ENCODE measurements at regions not wholly inside any gene's neighbourhood (a gene's known extent, or its start where the extent isn't known, plus 50 kb on each side); places are given as distances from the start of the nearest gene placed in this dataset.

GRCh38 chr3:4250064-4250463 is 53.1 kb upstream of the SETMAR start:
- no peak for TF ChIP-seq CTCF (IDR thresholded peaks at IDR 0.05; ENCODE audit: poor library complexity, severe bottlenecking)
- no peak for TF ChIP-seq POLR2AphosphoS5 (IDR thresholded peaks at IDR 0.05)
- TF ChIP-seq RAD21 (conservative IDR thresholded peaks at IDR 0.05), result no peak
- TF ChIP-seq TAF1 (IDR thresholded peaks at IDR 0.05; ENCODE audit: low read depth), result no peak
- TF ChIP-seq EP300 (conservative IDR thresholded peaks at IDR 0.05; ENCODE audit: poor library complexity, severe bottlenecking), result no peak
- TF ChIP-seq EZH2 (IDR thresholded peaks at IDR 0.05; ENCODE audit: borderline replicate concordance, insufficient read depth, low read length, poor library complexity, severe bottlenecking), result no peak
- TF ChIP-seq REST (IDR thresholded peaks at IDR 0.05; ENCODE audit: borderline replicate concordance), result no peak
- no peak for TF ChIP-seq SMC3 (conservative IDR thresholded peaks at IDR 0.05; ENCODE audit: poor library complexity)
- TF ChIP-seq MXI1 (conservative IDR thresholded peaks at IDR 0.05; ENCODE audit: poor library complexity, severe bottlenecking), result no peak

Measured in neural cell (in vitro differentiated cells).